A549 (cell line): ENCODE measurements at regions not wholly inside any gene's neighbourhood (a gene's known extent, or its start where the extent isn't known, plus 50 kb on each side); places are given as distances from the start of the nearest gene placed in this dataset.
"Not testable (repeated sequence)": the region's sequence is repeated elsewhere in the genome, so short reads cannot be mapped to it uniquely, and the experiment has no call there.

Experiments
- ATAC-seq, 2 experiments: fragments of 200-7000 bp in 1 of 2; fragments of >200 bp in 1 of 2; cut with Nextera tagmentation in 1 of 2; cut with Tn5 transposase in 1 of 2; 3 replicates each; pipeline versions ENCODE4 v1.8.0 to v1.9.1; 2018 to 2020; ENCODE audit warnings: mild to moderate bottlenecking in 1 of 2, moderate library complexity in 1 of 2
- CTCF ChIA-PET: fragments of 300-600 bp; sonication (Branson Sonifier 250); formaldehyde crosslinking; extraction: SDS; loops from one replicate; lab custom pipeline; 2021; ENCODE audit warnings: antibody characterized with exemption, inconsistent platforms; lab: Yijun Ruan, JAX
- POLR2A ChIA-PET: fragments of 350-600 bp; formaldehyde crosslinking; extraction: SDS; loops from one replicate; lab custom pipeline; 2021; ENCODE audit warnings: antibody characterized with exemption, inconsistent platforms; lab: Yijun Ruan, JAX
- DNase-seq, 2 experiments: peaks; one replicate each; pipeline versions ENCODE4 v3.0.0 to v3.0.0-alpha.2; 2011 to 2016; ENCODE audit warnings: low read depth in 1 of 2, low spot score in 1 of 2
- FAIRE-seq: peaks from 2 replicates; lab custom pipeline; 2011; peaks lifted over from hg19 to GRCh38; lab: Jason Lieb, UNC
- H3K27ac ChIP-seq, 2 experiments: fragments of >200 bp; sonication (Bioruptor Twin); formaldehyde crosslinking; 3 replicates each; pipeline ENCODE4 v1.5.1; 2016 to 2017
- H3K4me1 ChIP-seq: fragments of >200 bp; sonication (Bioruptor Twin); formaldehyde crosslinking; 3 replicates; pipeline ENCODE4 v1.6.1; 2016
- H3K4me2 ChIP-seq: fragments of >200 bp; sonication (Bioruptor Twin); formaldehyde crosslinking; 3 replicates; pipeline ENCODE4 v1.6.1; 2016
- H3K4me3 ChIP-seq: fragments of >200 bp; sonication (Bioruptor Twin); formaldehyde crosslinking; 3 replicates; pipeline ENCODE4 v1.5.1; 2016
- H3K9me3 ChIP-seq: fragments of >200 bp; sonication (Bioruptor Twin); formaldehyde crosslinking; 3 replicates; pipeline ENCODE4 v1.6.1; 2016
- BHLHE40 ChIP-seq: IDR thresholded peaks from 2 replicates; pipeline ENCODE4 v1.6.1; 2012; ENCODE audit warnings: low read depth, low read length, inconsistent platforms
- EHMT2 ChIP-seq: fragments of 200-600 bp; sonication (generic); IDR thresholded peaks from 2 replicates; pipeline ENCODE4 v1.6.1; 2016; ENCODE audit warnings: antibody characterized with exemption, low read depth, mild to moderate bottlenecking, moderate library complexity
- FOSB ChIP-seq: fragments of 250-450 bp; sonication (Bioruptor Pico); IDR thresholded peaks from 2 replicates; pipeline ENCODE4 v1.5.0; 2020; ENCODE audit warnings: mild to moderate bottlenecking, moderate library complexity
- FOXS1 ChIP-seq: fragments of 250-450 bp; sonication (Bioruptor Pico); IDR thresholded peaks from 2 replicates; pipeline ENCODE4 v1.5.0; 2020; ENCODE audit warnings: mild to moderate bottlenecking, moderate library complexity
- GATA3 ChIP-seq: IDR thresholded peaks from 2 replicates; pipeline ENCODE4 v1.6.1; 2012; ENCODE audit warnings: borderline replicate concordance
- HDAC2 ChIP-seq: fragments of 200-600 bp; sonication (generic); IDR thresholded peaks from 2 replicates; pipeline ENCODE4 v1.6.1; 2016
- HEYL ChIP-seq: fragments of 250-450 bp; sonication (Bioruptor Pico); IDR thresholded peaks from 2 replicates; pipeline ENCODE4 v1.8.0; 2021; ENCODE audit warnings: mild to moderate bottlenecking, moderate library complexity
- HOXB13 ChIP-seq: fragments of 250-450 bp; sonication (Bioruptor Pico); IDR thresholded peaks from 2 replicates; pipeline ENCODE4 v1.5.0; 2020; ENCODE audit warnings: low read depth, mild to moderate bottlenecking, moderate library complexity
- JUNB ChIP-seq: fragments of >200 bp; sonication (Bioruptor Twin); formaldehyde crosslinking; IDR thresholded peaks from 2 replicates; pipeline ENCODE4 v1.6.1; 2016
- KDM1A ChIP-seq: fragments of 200-600 bp; sonication (generic); IDR thresholded peaks from 2 replicates; pipeline ENCODE4 v1.6.1; 2016; ENCODE audit warnings: low read depth, mild to moderate bottlenecking
- MAFK ChIP-seq: fragments of 450-650 bp; IDR thresholded peaks from 2 replicates; pipeline ENCODE4 v1.6.1; 2014; ENCODE audit not compliant: partially characterized antibody
- NFE2L2 ChIP-seq: fragments of 150-350 bp; conservative IDR thresholded peaks from 2 replicates; pipeline ENCODE4 v1.6.1; 2014; ENCODE audit warnings: low read length
- PHF8 ChIP-seq: fragments of 200-600 bp; sonication (generic); IDR thresholded peaks from 2 replicates; pipeline ENCODE4 v1.6.1; 2016; ENCODE audit warnings: low read depth, mild to moderate bottlenecking, antibody characterized with exemption, moderate library complexity, borderline replicate concordance
- POLR2A ChIP-seq: IDR thresholded peaks from 2 replicates; pipeline ENCODE4 v1.6.1; 2012; ENCODE audit warnings: mild to moderate bottlenecking, low read length
- RAD21 ChIP-seq, 2 experiments: fragments of >200 bp in 1 of 2; sonication (Bioruptor Twin) in 1 of 2; formaldehyde crosslinking in 1 of 2; IDR thresholded peaks in 1 of 2; conservative IDR thresholded peaks in 1 of 2; 2 replicates in 1 of 2; 3 replicates in 1 of 2; pipeline ENCODE4 v1.6.1; 2012 to 2018; ENCODE audit warnings: inconsistent platforms in 1 of 2
- RARB ChIP-seq: fragments of 250-450 bp; sonication (Bioruptor Pico); IDR thresholded peaks from 2 replicates; pipeline ENCODE4 v1.8.0; 2021; ENCODE audit warnings: mild to moderate bottlenecking, moderate library complexity
- RCOR1 ChIP-seq: fragments of 150-350 bp; IDR thresholded peaks from 2 replicates; pipeline ENCODE4 v1.6.1; 2014; ENCODE audit warnings: antibody characterized with exemption, low read length, low read depth
- RNF2 ChIP-seq: fragments of 200-600 bp; sonication (generic); IDR thresholded peaks from 2 replicates; pipeline ENCODE4 v1.6.1; 2016; ENCODE audit warnings: low read depth, mild to moderate bottlenecking, antibody characterized with exemption, moderate library complexity, borderline replicate concordance
- SMC3 ChIP-seq: fragments of >200 bp; sonication (Bioruptor Twin); formaldehyde crosslinking; IDR thresholded peaks from 3 replicates; pipeline ENCODE4 v1.6.1; 2018; ENCODE audit warnings: inconsistent platforms
- TP53 ChIP-seq: fragments of 250-450 bp; sonication (Bioruptor Pico); IDR thresholded peaks from 2 replicates; pipeline ENCODE4 v1.5.0; 2021; ENCODE audit warnings: mild to moderate bottlenecking, moderate library complexity
- ZNF302 ChIP-seq: fragments of 250-450 bp; sonication (Bioruptor Pico); IDR thresholded peaks from 2 replicates; pipeline ENCODE4 v1.9.0; 2021; ENCODE audit warnings: inconsistent platforms, mild to moderate bottlenecking, moderate library complexity
- WGBS: methylation state at CpG from one replicate; pipeline ENCODE4 v1.1.6; 2017; ENCODE audit errors: missing lambda C conversion rate; 5-methylcytosine and 5-hydroxymethylcytosine counted together
- TF ChIP-seq, protein P1 (sequence below): fragments of >200 bp; sonication (Bioruptor Twin); formaldehyde crosslinking; IDR thresholded peaks from 3 replicates; pipeline ENCODE4 v1.5.1; 2016
- TF ChIP-seq, protein P2 (sequence below): fragments of 200-600 bp; sonication (generic); IDR thresholded peaks from 2 replicates; pipeline ENCODE4 v1.6.1; 2016; ENCODE audit warnings: antibody characterized with exemption, mild to moderate bottlenecking, moderate library complexity

DNA sequence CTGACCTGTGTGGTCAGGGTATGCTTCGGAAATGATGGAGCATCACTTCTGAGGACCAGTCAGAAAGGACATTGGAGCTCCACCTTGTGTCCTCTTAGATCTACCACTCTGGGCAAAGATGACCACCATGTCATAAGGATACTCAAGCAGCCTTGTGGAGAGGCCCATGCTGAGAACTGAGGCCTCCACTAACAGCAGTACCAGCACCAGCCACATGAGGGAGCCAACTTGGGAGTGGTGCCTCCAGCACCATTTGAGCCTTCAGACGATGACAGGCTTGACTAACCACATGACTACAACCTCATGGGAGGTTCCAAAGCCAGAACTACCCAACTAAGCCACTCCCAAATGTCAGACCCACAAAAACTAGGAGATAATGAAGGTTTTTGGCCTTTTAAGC, 116.0 kb downstream of the NPTX2 start:
- DNase-seq (peak; percentile 71 to 81), FAIRE-seq (peak; percentile 23), ATAC-seq (peak; percentile 57 to 90; a peak in 5 of 6 replicates)
- 57% methylated on average over 2 of the region's 2 CpGs for WGBS
- TF ChIP-seq HDAC2: no peak
- TF ChIP-seq RARB (CRISPR knock-in tag): no peak
- TF ChIP-seq RAD21 (conservative IDR thresholded peaks at IDR 0.05 in 1 of 2, IDR thresholded peaks at IDR 0.05 in 1 of 2): peak; percentile 14 to 43; a peak in 2 of 5 replicates
- TF ChIP-seq ZNF302: no peak
- peak; percentile 20; the same call in 1 of the 3 replicates for TF ChIP-seq SMC3
- TF ChIP-seq PHF8: no peak
- TF ChIP-seq JUNB: no peak
- TF ChIP-seq, protein P1, sequence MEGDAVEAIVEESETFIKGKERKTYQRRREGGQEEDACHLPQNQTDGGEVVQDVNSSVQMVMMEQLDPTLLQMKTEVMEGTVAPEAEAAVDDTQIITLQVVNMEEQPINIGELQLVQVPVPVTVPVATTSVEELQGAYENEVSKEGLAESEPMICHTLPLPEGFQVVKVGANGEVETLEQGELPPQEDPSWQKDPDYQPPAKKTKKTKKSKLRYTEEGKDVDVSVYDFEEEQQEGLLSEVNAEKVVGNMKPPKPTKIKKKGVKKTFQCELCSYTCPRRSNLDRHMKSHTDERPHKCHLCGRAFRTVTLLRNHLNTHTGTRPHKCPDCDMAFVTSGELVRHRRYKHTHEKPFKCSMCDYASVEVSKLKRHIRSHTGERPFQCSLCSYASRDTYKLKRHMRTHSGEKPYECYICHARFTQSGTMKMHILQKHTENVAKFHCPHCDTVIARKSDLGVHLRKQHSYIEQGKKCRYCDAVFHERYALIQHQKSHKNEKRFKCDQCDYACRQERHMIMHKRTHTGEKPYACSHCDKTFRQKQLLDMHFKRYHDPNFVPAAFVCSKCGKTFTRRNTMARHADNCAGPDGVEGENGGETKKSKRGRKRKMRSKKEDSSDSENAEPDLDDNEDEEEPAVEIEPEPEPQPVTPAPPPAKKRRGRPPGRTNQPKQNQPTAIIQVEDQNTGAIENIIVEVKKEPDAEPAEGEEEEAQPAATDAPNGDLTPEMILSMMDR: peak; percentile 33
- TF ChIP-seq NFE2L2: no peak
- TF ChIP-seq, protein P2, sequence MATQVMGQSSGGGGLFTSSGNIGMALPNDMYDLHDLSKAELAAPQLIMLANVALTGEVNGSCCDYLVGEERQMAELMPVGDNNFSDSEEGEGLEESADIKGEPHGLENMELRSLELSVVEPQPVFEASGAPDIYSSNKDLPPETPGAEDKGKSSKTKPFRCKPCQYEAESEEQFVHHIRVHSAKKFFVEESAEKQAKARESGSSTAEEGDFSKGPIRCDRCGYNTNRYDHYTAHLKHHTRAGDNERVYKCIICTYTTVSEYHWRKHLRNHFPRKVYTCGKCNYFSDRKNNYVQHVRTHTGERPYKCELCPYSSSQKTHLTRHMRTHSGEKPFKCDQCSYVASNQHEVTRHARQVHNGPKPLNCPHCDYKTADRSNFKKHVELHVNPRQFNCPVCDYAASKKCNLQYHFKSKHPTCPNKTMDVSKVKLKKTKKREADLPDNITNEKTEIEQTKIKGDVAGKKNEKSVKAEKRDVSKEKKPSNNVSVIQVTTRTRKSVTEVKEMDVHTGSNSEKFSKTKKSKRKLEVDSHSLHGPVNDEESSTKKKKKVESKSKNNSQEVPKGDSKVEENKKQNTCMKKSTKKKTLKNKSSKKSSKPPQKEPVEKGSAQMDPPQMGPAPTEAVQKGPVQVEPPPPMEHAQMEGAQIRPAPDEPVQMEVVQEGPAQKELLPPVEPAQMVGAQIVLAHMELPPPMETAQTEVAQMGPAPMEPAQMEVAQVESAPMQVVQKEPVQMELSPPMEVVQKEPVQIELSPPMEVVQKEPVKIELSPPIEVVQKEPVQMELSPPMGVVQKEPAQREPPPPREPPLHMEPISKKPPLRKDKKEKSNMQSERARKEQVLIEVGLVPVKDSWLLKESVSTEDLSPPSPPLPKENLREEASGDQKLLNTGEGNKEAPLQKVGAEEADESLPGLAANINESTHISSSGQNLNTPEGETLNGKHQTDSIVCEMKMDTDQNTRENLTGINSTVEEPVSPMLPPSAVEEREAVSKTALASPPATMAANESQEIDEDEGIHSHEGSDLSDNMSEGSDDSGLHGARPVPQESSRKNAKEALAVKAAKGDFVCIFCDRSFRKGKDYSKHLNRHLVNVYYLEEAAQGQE: no peak
- TF ChIP-seq TP53 (CRISPR knock-in tag): no peak
- TF ChIP-seq BHLHE40: no peak
- Histone ChIP-seq H3K4me2 (no peak overlapping the region), H3K9me3 (peaks cover 9% of the 10 kb centered on the region), H3K4me1 (peaks cover 4% of the 10 kb centered on the region; the same call in 1 of the 3 replicates), H3K27ac (no peak overlapping the region), H3K4me3 (no peak overlapping the region)
- CTCF ChIA-PET: interaction anchor here (1.0 to 3.1 kb wide), 2 partner anchors 13 to 28 kb away, joined by 3 to 21 read pairs; no protein-coding TSS in a partner anchor
- POLR2A ChIA-PET: no interaction called here

DNA sequence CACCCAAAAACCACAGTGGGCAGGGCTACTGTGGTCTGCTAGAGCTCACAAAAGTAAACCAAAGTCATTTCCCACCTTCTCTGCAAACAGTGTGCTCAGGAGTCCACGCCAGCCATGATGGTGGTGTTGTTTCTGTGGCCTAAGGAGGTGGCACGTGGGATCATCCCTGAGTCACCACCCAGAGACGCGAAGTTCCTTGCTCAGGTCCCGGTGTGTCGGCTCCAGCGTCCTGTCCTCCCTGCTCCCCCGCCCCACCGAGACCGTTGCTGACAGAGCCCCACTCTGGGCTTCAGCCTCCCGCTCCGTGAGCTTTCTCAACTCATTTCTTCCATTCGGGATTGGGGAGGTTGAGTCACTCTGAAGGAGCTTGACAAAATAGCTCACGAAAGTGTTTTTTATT, 118.7 kb downstream of the NPTX2 start:
- Histone ChIP-seq H3K27ac (no peak overlapping the region), H3K4me2 (no peak overlapping the region), H3K4me3 (no peak overlapping the region), H3K9me3 (peaks cover 9% of the 10 kb centered on the region), H3K4me1 (no peaks in the 10 kb centered on the region)
- POLR2A ChIA-PET: no interaction called here
- FAIRE-seq (no peak), DNase-seq (no peak), ATAC-seq (no peak)
- CTCF ChIA-PET: interaction anchor here (0.7 to 2.3 kb wide), 2 partner anchors 10 to 12 kb away, joined by 3 to 19 read pairs; no protein-coding TSS in a partner anchor
- TF ChIP-seq JUNB: no peak
- TF ChIP-seq POLR2A: no peak
- no peak for TF ChIP-seq GATA3
- no peak for TF ChIP-seq RCOR1
- TF ChIP-seq FOXS1 (CRISPR knock-in tag): no peak
- no peak for TF ChIP-seq HEYL (CRISPR knock-in tag)
- no peak for TF ChIP-seq HOXB13 (CRISPR knock-in tag)
- TF ChIP-seq RNF2: no peak
- TF ChIP-seq EHMT2: no peak
- no peak for TF ChIP-seq FOSB
- TF ChIP-seq KDM1A: no peak
- TF ChIP-seq BHLHE40: no peak
- no peak for TF ChIP-seq MAFK
- 67% methylated on average over 14 of the region's 14 CpGs for WGBS

DNA sequence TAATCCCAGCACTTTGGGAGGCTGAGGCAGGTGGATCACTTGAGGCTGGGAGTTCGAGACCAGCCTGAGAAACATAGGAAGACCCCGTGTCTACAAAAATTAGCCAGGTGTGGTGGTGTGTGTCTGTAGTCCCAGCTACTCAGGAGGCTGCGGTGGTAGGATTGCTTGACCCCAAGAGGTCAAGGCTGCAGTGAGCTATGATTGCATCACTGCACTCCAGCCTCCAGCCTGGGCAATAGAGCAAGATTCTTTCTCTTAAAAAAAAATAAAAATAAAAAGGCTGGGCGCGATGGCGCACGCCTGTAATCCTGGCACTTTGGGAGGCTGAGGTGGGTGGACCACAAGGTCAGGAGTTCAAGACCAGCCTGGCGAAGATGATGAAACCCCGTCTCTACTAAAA, 119.4 kb downstream of the NPTX2 start:
- FAIRE-seq, DNase-seq, H3K9me3 ChIP-seq, H3K4me2 ChIP-seq, H3K4me1 ChIP-seq, H3K27ac ChIP-seq, H3K4me3 ChIP-seq, POLR2A ChIA-PET, ATAC-seq: not testable (repeated sequence)
- CTCF ChIA-PET: interaction anchor here (0.7 to 2.3 kb wide), 2 partner anchors 9 to 20 kb away, joined by 4 to 19 read pairs; no protein-coding TSS in a partner anchor
- 72% methylated on average over 9 of the region's 9 CpGs for WGBS
